Hematopoietic multipotent progenitor cell (in vitro differentiated cells): ENCODE measurements at regions not wholly inside any gene's neighbourhood (a gene's known extent, or its start where the extent isn't known, plus 50 kb on each side); places are given as distances from the start of the nearest gene placed in this dataset.
A peak's percentile ranks its signal among the peaks of the same experiment; 100 is the strongest.
"Not testable (repeated sequence)": the region's sequence is repeated elsewhere in the genome, so short reads cannot be mapped to it uniquely, and the experiment has no call there.

Experiments
- DNase-seq, 3 donors: peaks; one replicate each; pipeline ENCODE4 v3.0.0-alpha.2; 2011 to 2015; ENCODE audit warnings: low read depth in 2 of 3, low spot score in 2 of 3

- DNase-seq = peak in 2 of 3 donors; percentile 78 to 88
These were observed 146.2 kb upstream of the ECI2 start for GRCh38 chr6:4281341-4282293.

- DNase-seq = no peak
These were observed 145.3 kb upstream of the ECI2 start for GRCh38 chr6:4280707-4281106.

GRCh38 chr6:4280031-4280430 is 144.7 kb upstream of the ECI2 start:
- no peak for DNase-seq

GRCh38 chr6:4274382-4275082 is 139.2 kb upstream of the ECI2 start:
- DNase-seq = peak in 2 of 3 donors; percentile 8 to 9

- DNase-seq = no peak
These were observed 137.6 kb upstream of the ECI2 start for GRCh38 chr6:4272996-4273395.

- no peak for DNase-seq
These were observed 136.5 kb upstream of the ECI2 start for GRCh38 chr6:4271761-4272470.

GRCh38 chr6:4270776-4271175 is 135.4 kb upstream of the ECI2 start:
- no peak for DNase-seq

GRCh38 chr6:4270001-4270400 is 134.6 kb upstream of the ECI2 start:
- DNase-seq = no peak

- no peak for DNase-seq
These were observed 132.8 kb upstream of the ECI2 start for GRCh38 chr6:4268171-4268570.

- DNase-seq = no peak
These were observed 130.4 kb upstream of the ECI2 start for GRCh38 chr6:4265740-4266139.

- DNase-seq = no peak
These were observed 129.2 kb upstream of the ECI2 start for GRCh38 chr6:4264601-4265000.

GRCh38 chr6:4264081-4264480 is 128.7 kb upstream of the ECI2 start:
- DNase-seq = no peak

- no peak for DNase-seq
These were observed 127.2 kb upstream of the ECI2 start for GRCh38 chr6:4262526-4262925.

- DNase-seq = no peak
These were observed 124.0 kb upstream of the ECI2 start for GRCh38 chr6:4259391-4259790.

GRCh38 chr6:4258733-4259132 is 123.4 kb upstream of the ECI2 start:
- no peak for DNase-seq

- no peak for DNase-seq
These were observed 121.6 kb upstream of the ECI2 start for GRCh38 chr6:4256969-4257368.

- peak in 1 of 3 donors; percentile 27 for DNase-seq
These were observed 118.3 kb upstream of the ECI2 start for GRCh38 chr6:4253604-4254231.

- not testable (repeated sequence) for DNase-seq
These were observed 117.1 kb upstream of the ECI2 start for GRCh38 chr6:4252445-4252844.

GRCh38 chr6:4250645-4251044 is 115.3 kb upstream of the ECI2 start:
- no peak for DNase-seq

GRCh38 chr6:4243832-4244231 is 108.5 kb upstream of the ECI2 start:
- DNase-seq = not testable (repeated sequence)

GRCh38 chr6:4243237-4243636 is 107.9 kb upstream of the ECI2 start:
- no peak for DNase-seq
